ENCODE measurements at regions not wholly inside any gene's neighbourhood (a gene's known extent, or its start where the extent isn't known, plus 50 kb on each side); places are given as distances from the start of the nearest gene placed in this dataset.

- no peak for TF ChIP-seq CTCF (conservative IDR thresholded peaks at IDR 0.05 in 1 of 2, IDR thresholded peaks at IDR 0.05 in 1 of 2; ENCODE audit: extremely low read depth in 1 of 2, insufficient read depth in 1 of 2, low read depth in 1 of 2, low read length in 2 of 2)
- no peak for TF ChIP-seq EZH2 (IDR thresholded peaks at IDR 0.05; ENCODE audit: borderline replicate concordance, low read length)
These were observed 729.8 kb upstream of the CDH7 start for GRCh38 chr18:65021021-65021420.

Data from mammary epithelial cell (primary cell).